GM23338 (cell line): ENCODE measurements at regions not wholly inside any gene's neighbourhood (a gene's known extent, or its start where the extent isn't known, plus 50 kb on each side); places are given as distances from the start of the nearest gene placed in this dataset.

Source experiments
- CREB1 ChIP-seq: fragments of 250-450 bp; sonication (Bioruptor Pico); IDR thresholded peaks from 2 replicates; pipeline ENCODE4 v1.5.0; 2020; ENCODE audit warnings: low read depth, mild to moderate bottlenecking, moderate library complexity
- CTCF ChIP-seq, 2 experiments: fragments of 200-600 bp in 1 of 2; sonication (generic) in 1 of 2; conservative IDR thresholded peaks; 2 replicates each; pipeline versions ENCODE4 v1.5.1 to v1.6.1; 2016 to 2017; ENCODE audit warnings: antibody characterized with exemption in 2 of 2, low read depth in 2 of 2, mild to moderate bottlenecking in 2 of 2, moderate library complexity in 1 of 2
- ETS1 ChIP-seq: IDR thresholded peaks from 2 replicates; pipeline ENCODE4 v1.6.1; 2016; ENCODE audit warnings: antibody characterized with exemption
- EZH2 ChIP-seq: fragments of 200-600 bp; sonication (generic); IDR thresholded peaks from one replicate; pipeline ENCODE4 v1.8.0; 2017; ENCODE audit warnings: antibody characterized with exemption, mild to moderate bottlenecking, low read depth; ENCODE audit not compliant: unreplicated experiment
- EZH2phosphoT487 ChIP-seq: fragments of 200-600 bp; sonication (generic); IDR thresholded peaks from one replicate; pipeline ENCODE4 v1.8.1; 2018; ENCODE audit warnings: antibody characterized with exemption; ENCODE audit not compliant: unreplicated experiment
- NANOG ChIP-seq: IDR thresholded peaks from 2 replicates; pipeline ENCODE4 v1.6.1; 2016; ENCODE audit warnings: antibody characterized with exemption, borderline replicate concordance
- POLR2AphosphoS5 ChIP-seq: IDR thresholded peaks from 2 replicates; pipeline ENCODE4 v1.6.1; 2016; ENCODE audit warnings: antibody characterized with exemption, low read depth
- REST ChIP-seq: IDR thresholded peaks from one replicate; pipeline ENCODE4 v1.6.1; 2018; ENCODE audit warnings: antibody characterized with exemption; ENCODE audit not compliant: unreplicated experiment
- ZNF462 ChIP-seq: fragments of 250-450 bp; sonication (Bioruptor Pico); IDR thresholded peaks from 2 replicates; pipeline ENCODE4 v1.5.0; 2020; ENCODE audit warnings: mild to moderate bottlenecking, moderate library complexity

- TF ChIP-seq POLR2AphosphoS5 (no peak), CTCF (conservative IDR thresholded peaks at IDR 0.05; ENCODE audit: low read depth in 2 of 2) (no peak), REST (no peak), EZH2phosphoT487 (no peak), EZH2 (no peak), ZNF462 (no peak), ETS1 (no peak), CREB1 (CRISPR knock-in tag) (no peak), NANOG (no peak)
Measured at GRCh38 chr4:45688341-45688740, 435.5 kb downstream of the GABRG1 start.
